ENCODE measurements at regions not wholly inside any gene's neighbourhood (a gene's known extent, or its start where the extent isn't known, plus 50 kb on each side); places are given as distances from the start of the nearest gene placed in this dataset.

GRCh38 chr1:218025454-218025853 lies 259.6 kb upstream of the RRP15 start (continued):
- no peak for TF ChIP-seq CTCF (IDR thresholded peaks at IDR 0.05; ENCODE audit: control extremely low read depth in 1 of 3, insufficient read depth in 1 of 3, low read depth in 1 of 3, low read length in 3 of 3)
- no peak for TF ChIP-seq MAFK (IDR thresholded peaks at IDR 0.05; ENCODE audit: low read depth, low read length)
- no peak for TF ChIP-seq POU5F1 (IDR thresholded peaks at IDR 0.05; ENCODE audit: low read depth, low read length)
- no peak for TF ChIP-seq POLR2A (IDR thresholded peaks at IDR 0.05; ENCODE audit: control extremely low read depth in 1 of 2, low read depth in 2 of 2, low read length in 2 of 2)
- no peak for TF ChIP-seq TBP (IDR thresholded peaks at IDR 0.05; ENCODE audit: low read depth, low read length)
- no peak for TF ChIP-seq PHF8 (conservative IDR thresholded peaks at IDR 0.05; ENCODE audit: low read depth, low read length)
- TF ChIP-seq SIN3A (conservative IDR thresholded peaks at IDR 0.05 in 1 of 2, IDR thresholded peaks at IDR 0.05 in 1 of 2; ENCODE audit: low read depth in 1 of 2, low read length in 2 of 2) = no peak
